ELR (cell line): ENCODE measurements at regions not wholly inside any gene's neighbourhood (a gene's known extent, or its start where the extent isn't known, plus 50 kb on each side); places are given as distances from the start of the nearest gene placed in this dataset.
"Not testable (repeated sequence)": the region's sequence is repeated elsewhere in the genome, so short reads cannot be mapped to it uniquely, and the experiment has no call there.

ENCODE experiments used
- DNase-seq: peaks from one replicate; pipeline ENCODE4 v3.0.0-alpha.2; 2015; ENCODE audit warnings: low read depth

DNA sequence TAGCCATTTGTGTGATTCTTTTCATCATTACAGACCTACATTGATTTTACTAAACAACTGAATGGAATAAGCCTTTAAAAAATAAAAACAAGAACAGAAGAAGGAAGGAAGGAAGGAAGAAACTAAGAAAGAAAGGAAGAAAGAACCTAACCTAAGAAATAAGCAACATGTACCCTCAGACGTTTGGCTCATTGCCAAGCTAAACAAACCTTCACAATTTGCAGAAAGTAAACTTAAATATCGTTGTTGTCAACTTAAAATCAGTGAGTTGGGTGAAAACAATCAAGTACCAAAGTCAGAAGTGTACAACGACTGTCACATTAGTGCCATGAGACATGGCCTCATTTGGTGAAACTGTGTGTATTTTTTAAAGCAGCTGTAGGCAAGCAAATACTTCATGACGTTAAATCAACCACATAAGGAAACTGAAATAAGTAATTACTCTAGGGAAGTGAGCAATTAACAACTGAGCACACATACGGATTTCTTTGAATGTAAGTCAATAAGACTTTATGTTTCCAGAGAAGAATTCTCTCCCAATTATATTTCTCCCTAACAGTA is 313.1 kb upstream of the TMPRSS15 start:
- no peak for DNase-seq

DNA sequence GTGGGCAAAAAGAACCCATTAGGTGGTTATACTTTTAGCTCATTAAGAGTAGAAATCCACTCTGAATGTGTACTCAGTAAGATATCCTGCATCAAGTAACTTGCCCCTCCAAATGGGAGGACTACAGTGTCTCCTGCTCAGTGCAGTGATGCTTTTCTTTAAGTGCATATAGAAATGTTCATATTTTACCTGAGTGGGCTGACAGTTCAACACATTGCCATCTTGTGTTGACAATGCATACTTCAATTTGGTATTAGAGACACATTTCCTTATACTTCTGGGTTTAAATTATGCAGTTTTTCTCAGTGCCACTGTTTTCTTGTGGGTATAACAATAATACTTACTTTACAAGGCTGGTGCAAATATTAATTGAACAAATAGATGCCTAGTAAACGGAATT is 318.6 kb upstream of the TMPRSS15 start:
- no peak for DNase-seq

DNA sequence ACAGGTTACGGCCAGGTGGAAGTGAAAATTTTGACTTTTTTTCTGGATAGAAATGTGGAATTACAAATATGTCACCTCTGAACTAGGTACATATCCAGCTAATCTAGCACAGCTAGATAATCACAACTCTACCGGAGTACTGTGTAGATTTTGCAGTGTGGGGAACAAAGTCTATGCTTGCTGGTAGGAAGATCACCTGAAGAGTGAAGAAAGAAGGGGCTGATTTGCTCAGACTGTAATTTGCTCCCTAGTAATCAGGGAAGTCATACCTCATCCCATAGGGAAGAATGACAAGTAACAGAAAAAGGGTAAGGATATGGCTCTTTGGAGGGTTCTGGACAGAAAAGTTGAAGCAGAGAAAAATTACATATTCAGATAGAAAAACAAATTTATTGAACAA is 319.6 kb upstream of the TMPRSS15 start:
- DNase-seq: no peak

DNA sequence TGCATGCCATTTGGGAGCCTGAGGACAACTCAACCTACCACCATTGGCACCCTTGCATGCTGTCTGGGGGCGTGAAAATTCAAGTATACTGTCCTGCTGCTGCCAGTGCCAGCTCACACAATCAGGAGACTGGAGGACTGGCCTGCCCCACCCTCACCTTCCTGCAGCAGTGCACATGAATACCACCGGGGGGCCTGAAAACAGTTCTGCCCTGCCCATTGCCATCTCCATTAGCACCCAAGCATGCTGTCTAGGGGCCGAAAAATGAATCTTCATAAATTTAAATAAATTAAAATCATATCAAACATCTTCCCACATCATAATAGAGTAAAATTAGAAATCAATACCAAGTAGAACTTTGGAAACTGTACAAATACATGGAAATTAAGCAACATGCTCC is 322.1 kb upstream of the TMPRSS15 start:
- DNase-seq: no peak

DNA sequence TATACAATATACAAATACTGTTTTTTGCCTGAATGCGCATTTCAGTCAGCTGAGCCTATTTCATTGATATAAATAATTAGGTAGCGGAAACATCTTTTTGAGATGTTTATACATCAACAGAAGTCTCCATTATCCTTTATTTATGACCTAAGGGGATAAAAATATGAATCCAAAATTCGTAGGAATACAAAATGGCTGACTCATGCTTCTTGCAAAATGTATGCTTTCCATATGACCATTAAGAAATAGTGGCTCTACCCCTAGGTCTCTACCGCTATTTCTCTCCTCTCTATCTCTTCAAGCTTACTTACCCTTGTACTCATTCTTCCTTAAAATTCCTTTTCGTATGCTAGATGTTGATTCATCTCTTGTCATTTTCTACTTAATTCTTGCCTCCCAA is 338.4 kb upstream of the TMPRSS15 start:
- no peak for DNase-seq

DNA sequence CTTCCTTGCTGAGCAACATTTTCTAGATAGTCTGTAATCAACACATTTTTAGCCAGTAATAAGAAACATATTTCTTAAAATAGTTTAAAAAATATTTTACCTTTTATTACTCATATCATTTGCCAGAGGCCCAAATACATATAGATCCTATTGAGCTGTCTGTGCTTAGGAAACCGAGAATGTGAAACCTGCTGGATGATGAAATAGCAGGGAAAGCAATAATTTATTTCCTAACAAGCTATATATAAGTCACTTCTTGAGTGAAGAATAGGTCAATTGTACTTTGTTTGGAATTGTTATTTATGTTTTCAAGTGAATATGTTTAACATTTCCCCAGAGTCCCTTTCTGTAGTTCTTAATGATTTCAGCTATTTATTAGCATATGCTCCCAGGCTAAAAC is 339.9 kb upstream of the TMPRSS15 start:
- no peak for DNase-seq

DNA sequence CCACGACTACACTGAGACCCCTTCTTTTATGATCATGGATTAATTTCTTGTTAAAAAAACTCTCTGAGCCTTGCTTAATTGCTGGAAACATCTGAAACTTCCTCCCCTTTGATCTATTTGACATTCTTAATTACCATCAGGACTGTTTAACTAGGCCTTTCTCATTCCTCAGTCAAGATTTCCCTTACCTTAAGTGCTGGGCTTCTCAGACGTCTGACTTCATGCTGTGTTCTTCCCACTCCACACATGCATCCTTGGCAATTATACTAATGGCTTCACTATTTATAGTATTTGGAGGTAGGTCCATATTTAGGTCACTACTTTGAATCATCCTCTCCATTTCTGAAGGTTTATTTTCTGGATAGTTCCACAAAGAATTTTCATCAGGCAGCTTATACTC is 341.3 kb upstream of the TMPRSS15 start:
- no peak for DNase-seq

DNA sequence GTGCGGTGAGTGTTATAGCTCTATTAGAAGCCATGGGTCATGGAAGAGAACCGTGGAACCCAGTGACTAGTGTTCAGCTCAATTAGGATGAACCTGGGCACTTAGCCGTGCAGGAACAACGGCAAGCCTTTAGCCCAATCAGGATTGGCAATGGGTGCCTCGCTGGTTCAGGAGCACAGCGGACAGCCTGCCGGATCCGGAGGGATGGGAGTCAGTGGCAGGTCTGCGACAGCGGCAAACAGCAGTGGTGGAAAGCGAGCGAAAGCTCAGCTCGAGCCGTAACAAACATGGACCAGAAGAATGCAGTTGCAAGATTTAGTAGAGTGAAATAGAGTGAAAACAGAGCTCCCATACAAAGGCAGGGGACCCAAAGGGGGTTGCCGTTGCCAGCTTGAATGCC is 349.3 kb upstream of the TMPRSS15 start:
- not testable (repeated sequence) for DNase-seq

DNA sequence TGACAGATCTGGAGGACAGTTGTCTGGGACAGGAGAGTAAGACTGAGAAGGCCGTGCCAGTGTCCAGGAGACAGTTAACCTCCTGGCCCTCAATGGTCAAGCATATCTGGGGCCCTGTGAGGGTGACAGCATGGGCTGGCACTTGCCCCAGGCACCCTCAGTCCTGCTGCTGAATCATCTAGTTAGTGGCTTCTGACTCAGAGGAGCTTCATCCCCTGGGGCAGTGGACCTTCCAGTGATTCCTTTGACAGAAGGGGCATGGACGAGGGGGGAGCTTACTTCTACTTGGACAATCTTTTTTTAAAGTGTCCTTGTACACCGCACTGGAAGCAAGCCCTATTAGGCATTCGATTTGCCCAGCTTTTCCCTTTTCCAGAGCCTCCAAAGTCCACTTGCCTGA is 352.7 kb upstream of the TMPRSS15 start:
- DNase-seq: not testable (repeated sequence)

DNA sequence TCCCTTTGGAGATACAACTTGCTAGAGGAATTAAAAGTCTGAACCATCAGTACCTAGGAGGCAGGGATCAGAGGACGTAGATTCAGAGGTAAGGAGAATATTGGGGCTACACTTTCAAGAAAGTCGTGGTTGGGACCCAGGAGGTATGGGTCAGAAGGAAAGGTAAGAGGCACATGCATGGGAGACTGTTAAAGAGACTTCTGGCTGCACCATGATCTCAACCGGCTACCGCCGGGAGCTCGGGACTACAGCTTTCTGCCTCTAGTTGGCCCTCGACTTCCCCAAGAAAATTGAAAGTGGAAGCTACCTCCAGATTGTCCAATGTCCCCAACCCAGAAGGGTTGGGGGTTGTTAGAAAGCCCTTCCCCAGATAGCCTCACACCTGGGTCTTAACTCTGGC is 355.7 kb upstream of the TMPRSS15 start:
- no peak for DNase-seq

DNA sequence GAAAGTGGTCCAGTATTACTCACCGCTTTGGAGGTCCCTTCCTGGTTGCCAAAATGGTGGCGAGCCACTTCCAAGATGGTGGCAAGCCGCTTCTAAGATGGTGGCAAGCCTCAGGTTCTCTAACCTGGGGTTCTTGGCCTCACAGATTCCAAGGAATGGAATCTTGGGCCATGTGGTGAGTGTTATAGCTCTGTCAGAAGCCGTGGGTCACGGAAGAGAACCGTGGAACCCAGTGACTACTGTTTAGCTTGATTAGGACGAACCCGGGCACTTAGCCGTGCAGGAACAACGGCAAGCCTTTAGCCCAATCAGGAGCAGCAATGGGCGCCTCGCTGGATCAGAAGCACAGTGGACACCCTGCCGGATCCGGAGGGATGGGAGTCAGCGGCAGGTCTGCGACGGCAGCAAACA is 356.2 kb upstream of the TMPRSS15 start:
- DNase-seq: no peak

DNA sequence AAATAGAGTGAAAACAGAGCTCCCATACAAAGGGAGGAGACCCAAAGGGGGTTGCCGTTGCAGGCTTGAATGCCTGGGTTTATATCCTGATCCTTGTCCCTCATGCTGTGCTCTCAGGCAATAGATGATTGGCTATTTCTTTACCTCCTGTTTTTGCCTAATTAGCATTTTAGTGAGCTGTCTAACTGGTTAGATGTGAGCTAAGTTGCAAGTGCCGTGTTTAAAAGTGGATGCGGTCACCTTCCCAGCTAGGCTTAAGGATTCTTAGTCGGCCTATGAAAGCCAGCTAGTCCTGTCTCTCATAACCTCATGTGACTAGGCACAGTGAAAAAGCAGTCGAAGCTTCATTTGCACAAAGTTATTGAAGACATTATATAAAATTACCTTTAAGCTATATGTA is 356.7 kb upstream of the TMPRSS15 start:
- no peak for DNase-seq

DNA sequence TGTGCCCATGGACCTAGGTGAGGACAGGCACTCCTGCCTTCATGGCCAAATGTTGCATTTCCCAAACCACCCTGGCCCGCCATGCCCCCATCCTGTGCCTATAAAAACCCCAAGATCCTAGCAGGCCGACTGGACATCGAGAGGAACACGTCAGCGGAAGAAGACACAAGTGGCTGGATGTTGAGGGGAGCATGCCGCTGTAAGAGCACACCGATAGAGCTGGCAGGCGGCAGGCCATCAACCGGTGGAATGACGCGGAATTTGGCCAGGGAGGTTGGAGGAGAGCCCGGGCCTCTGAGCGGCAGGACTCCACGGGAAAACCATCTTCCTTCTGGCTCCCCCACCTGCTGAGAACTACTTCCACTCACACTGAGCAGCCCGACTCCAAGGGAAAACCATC is 361.1 kb upstream of the TMPRSS15 start:
- no peak for DNase-seq

DNA sequence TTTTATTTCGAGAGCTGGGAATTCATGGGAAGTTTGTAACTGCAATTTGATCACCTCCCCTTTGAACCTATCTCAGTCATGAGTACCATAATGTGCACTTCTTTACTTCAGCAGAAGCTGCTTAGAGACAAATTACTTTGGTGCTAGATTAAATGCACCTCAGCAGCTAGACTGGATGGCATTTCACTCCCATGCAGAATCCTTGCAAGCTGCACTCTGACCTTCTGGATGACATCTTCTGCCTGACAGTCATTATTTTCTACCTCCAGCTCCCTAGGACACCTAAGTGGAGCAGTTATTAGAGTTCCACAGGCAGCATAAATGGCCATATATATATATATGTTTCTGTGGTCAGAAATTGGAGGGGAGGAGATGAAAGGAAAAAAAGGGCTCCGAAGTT is 366.0 kb upstream of the TMPRSS15 start:
- no peak for DNase-seq

DNA sequence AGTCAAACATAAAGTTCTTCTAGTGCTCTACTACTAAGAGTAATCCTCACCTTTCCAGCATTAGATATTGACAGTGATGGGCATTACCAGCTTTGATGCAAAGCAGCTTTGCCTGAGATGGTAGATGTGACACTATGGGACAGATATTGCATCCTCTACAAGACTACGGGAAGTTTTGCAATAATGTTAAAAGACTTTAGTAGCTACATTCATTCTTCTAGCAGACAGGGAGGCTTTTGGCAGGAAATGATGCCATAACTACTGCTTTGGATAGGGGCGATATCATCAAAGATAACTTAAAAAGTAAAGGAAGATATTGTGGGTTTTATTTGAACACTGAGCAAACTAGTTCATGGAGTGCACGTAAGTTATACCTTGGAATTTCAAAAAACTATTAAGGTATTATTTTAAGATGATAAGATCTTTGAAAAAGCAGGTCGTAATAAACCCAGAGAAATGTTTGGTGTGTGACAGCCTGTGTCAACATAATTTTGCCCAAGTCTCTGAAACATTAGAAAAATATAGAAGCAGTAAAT is 368.3 kb upstream of the TMPRSS15 start:
- no peak for DNase-seq

DNA sequence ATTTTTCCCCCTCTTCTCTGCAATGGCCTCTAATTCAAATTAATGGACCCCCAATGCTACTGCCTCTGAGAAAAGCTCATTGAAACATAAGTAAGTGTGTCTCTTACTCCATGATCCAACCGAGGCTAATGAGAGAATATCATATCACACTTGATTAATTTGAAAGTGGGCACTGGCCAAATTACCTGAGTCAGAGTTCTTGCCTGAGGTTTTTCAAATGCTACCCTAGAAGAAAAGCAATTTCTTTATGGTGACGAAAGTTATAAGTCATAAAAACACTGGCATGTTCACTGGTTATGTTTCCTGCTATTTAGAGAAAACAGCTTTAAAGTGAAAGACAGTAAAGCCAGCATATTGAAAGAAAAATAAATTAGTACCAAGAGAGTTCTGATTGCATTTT is 368.8 kb upstream of the TMPRSS15 start:
- no peak for DNase-seq

DNA sequence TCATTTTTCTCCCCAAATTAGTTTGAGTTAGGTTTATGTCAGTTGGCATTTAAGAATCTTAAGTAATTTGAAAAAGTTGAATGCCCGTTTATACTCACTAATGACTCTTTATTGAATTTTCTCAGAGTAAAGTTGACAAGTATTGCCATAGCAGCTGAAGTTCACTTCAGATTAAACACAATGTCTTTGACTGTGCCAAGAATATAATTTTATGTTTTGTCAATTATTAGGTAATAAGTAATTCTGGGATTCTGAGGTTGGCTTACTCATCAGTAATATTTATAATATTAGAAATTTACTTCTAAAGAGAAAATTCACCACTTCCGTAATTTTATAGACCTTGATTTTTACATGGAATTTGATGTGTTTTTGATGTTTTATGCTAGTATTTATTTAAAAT is 369.3 kb upstream of the TMPRSS15 start:
- DNase-seq: no peak

DNA sequence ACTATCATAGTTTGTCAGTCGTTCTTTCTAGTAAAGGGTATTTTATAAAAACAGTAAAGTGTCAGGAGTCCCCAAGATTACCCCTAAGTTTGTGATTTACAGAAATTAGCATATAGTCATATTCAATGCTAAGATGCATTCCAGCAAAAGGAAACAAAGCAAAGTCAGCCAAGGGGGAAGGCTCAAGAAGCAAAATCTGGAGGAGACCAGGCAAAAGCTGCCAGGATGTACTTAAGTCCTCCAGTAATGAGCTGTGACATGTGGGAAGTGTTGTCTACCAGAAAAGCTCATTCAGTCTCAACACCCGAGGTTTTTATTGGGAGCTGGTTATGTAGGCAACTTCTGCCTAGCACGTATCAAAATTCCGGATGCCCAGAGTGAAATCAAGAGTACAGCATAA is 373.4 kb upstream of the TMPRSS15 start:
- DNase-seq: no peak

DNA sequence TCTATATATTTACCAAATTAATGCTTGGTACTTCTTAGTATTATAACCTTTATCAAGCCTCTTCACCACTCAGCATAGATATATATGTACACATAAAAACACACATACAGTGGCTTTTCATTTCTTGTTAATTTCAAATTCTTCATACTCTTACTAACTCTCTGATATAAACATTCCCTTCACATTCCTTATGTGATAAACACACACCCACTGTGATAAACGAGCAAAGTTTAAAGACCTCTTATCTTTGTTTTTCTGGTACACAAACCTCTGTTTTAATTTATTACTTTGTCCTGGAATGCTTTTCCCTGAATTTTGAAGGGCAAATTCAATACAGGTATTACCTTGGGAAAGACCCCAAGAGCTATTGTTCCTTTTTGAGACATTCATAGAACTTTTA is 379.1 kb upstream of the TMPRSS15 start:
- DNase-seq: no peak

DNA sequence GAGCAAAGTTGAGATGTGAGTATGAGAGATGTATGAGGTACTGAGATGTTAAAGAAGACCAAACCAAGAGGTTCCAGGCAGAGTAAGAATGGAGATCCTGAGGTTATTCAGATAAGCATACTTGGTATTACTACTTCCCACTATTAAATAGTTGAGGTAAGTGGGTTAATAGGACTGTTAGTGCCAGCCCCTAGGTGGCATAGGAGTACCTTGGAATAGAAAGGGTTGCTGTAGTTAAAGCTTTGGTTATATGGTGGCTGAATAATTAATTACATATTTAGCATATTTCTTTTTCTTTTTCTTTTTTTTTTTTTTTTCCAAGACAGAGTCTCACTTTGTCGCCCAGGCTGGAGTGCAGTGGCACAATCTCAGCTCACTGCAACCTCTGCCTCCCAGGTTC is 397.9 kb upstream of the TMPRSS15 start:
- DNase-seq: no peak

DNA sequence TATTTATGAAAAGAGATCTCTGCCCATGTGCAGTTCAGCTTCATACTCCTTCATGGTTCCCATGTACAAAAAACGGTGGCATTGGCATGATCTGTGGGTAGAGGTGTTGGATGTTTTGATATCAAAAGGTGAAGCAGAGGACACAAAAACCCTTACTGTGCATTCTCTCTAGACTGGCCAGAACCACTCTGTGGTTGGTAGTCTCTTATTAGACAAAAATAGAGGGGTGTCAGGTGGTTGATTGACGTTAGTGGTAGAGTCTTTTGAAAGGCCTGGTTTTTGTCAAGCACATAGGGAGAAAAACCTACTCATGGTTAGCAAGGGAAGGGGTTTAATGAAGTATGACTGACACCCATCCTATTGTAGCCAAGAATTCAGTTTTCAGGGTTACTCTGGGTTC is 400.0 kb upstream of the TMPRSS15 start:
- no peak for DNase-seq

DNA sequence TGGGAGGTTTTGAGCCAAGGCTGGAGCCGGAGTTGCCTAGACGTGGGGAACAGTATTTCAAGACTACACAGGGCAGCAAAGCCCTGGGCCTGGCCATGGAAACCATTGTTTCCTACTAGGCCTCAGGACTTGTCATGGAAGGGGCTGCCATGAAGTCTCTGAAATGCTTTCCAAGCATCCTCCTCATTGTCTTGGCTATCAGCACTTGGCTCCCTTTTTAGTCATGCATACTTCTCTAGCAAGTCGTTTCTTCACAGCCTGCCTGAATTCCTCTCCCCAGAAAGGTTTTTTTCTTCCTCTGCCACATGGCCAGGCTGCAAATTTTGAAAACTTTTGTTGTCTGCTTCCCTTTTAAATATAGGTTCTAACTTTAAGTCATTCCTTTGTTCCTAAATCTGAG is 406.6 kb upstream of the TMPRSS15 start:
- no peak for DNase-seq

DNA sequence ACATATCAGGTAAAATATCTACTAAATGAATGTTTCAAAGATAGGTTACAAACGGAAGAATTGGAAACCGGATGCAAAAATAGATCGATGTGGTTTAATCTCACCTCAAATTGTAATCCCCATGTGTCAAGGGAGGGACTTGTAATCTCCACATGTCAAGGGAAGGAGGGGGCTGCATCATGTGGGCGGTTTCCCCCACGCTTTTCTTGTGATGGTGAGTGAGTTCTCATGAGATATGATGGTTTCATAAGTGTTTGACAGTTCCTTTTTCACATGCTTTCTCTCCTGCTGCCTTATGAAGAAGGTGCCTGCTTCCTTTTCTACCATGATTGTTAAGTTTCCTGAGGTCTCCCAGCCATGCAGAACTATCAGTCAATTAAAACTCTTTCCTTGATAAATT is 408.7 kb upstream of the TMPRSS15 start:
- DNase-seq: no peak

DNA sequence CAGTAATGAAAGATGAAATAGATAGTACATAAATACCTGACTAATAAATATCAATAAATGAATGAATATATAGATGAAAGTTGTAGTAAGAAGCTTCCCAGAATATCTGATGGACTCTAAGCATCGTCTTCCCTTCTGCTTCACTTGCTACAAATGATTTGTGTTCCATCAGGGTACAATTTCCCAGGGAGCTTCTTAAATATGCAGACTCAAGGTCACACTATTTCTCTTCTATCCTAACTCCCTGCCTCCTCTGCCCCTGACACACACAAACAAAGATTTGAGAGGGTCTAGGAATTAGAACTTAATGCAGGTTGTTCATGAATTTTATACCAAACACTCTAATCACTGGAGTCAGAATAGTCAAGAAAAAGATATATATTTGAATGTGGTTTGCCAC is 415.9 kb upstream of the TMPRSS15 start:
- no peak for DNase-seq

DNA sequence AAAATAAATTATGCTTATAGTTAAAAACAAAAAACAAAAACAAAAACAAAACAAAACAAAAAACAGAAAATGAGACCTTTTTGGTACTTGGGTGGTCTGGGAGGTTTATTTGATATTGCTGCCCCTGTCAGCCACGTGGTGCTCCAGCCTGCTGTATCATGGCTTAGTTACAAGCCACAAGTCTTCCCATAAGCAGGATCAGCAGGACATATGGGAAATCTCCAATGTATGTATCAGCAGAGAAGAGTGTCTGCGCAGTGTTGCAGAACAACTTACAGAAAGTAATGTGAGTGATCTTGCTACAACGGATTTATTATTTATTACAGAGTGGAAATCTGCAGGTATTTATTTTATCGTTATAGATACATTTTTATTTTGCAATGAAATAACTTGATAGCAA is 423.0 kb upstream of the TMPRSS15 start:
- no peak for DNase-seq
